PC-3 (cell line): ENCODE measurements at regions not wholly inside any gene's neighbourhood (a gene's known extent, or its start where the extent isn't known, plus 50 kb on each side); places are given as distances from the start of the nearest gene placed in this dataset.

Source experiments
- CTCF ChIP-seq: fragments of 300-600 bp; sonication (generic); conservative IDR thresholded peaks from 2 replicates; pipeline ENCODE4 v1.5.1; 2017; ENCODE audit warnings: antibody characterized with exemption, low read depth, mild to moderate bottlenecking, low read length
- EZH2phosphoT487 ChIP-seq: fragments of 300-600 bp; sonication (generic); IDR thresholded peaks from 2 replicates; pipeline ENCODE4 v1.6.1; 2018; ENCODE audit warnings: mild to moderate bottlenecking, antibody characterized with exemption, low read length, borderline replicate concordance

DNA sequence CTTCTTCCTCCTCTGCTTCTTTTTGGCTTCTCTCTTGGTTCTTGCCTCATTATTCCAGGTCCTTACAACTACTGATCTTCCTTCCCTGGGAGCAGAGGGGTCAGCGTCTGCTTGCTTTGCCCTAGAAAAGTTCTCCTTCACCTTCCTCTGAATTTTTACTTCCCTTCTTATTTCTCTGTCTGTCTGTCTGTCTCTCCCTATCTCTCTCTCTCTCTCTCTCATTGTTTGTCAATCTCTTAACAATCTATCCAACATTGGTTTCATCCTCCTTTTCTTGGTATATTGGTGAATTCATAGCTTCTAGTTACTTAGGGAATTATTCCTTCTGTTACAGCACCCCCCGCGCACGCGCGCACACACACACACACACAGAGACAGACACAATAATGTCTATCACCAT, 559.1 kb downstream of the MN1 start:
- TF ChIP-seq CTCF, result no peak
- TF ChIP-seq EZH2phosphoT487, result no peak
